Esophagus (tissue), 2 donors: ENCODE measurements at regions not wholly inside any gene's neighbourhood (a gene's known extent, or its start where the extent isn't known, plus 50 kb on each side); places are given as distances from the start of the nearest gene placed in this dataset.

Source experiments
- H3K27ac ChIP-seq, 2 donors: one replicate each; pipeline ENCODE4 v1.5.1; 2013; ENCODE audit warnings: low read depth in 2 of 2, mild to moderate bottlenecking in 2 of 2, inconsistent platforms in 1 of 2, low read length in 1 of 2, moderate library complexity in 1 of 2
- H3K27me3 ChIP-seq, 2 donors: one replicate each; pipeline ENCODE4 v1.6.1; 2013; ENCODE audit warnings: low read length in 2 of 2, control low read depth in 1 of 2, mild to moderate bottlenecking in 1 of 2; ENCODE audit not compliant: insufficient read depth in 2 of 2, control insufficient read depth in 1 of 2
- H3K36me3 ChIP-seq, 2 donors: one replicate each; pipeline ENCODE4 v1.6.1; 2013; ENCODE audit warnings: low read length in 1 of 2; ENCODE audit not compliant: control insufficient read depth in 2 of 2, insufficient read depth in 2 of 2
- H3K4me1 ChIP-seq, 2 donors: one replicate each; pipeline ENCODE4 v1.6.1; 2013; ENCODE audit warnings: low read length in 1 of 2; ENCODE audit not compliant: control insufficient read depth in 2 of 2, insufficient read depth in 2 of 2
- H3K4me3 ChIP-seq, 2 donors: one replicate each; pipeline ENCODE4 v1.5.1; 2013; ENCODE audit warnings: low read length in 2 of 2, mild to moderate bottlenecking in 2 of 2, low read depth in 1 of 2, moderate library complexity in 1 of 2
- H3K9me3 ChIP-seq, 2 donors: one replicate each; pipeline ENCODE4 v1.6.1; 2013; ENCODE audit warnings: mild to moderate bottlenecking in 2 of 2, low read depth in 1 of 2, low read length in 1 of 2, moderate library complexity in 1 of 2; ENCODE audit not compliant: control insufficient read depth in 2 of 2, insufficient read depth in 1 of 2
- WGBS, 2 donors: extraction: QIAGEN DNeasy Blood & Tissue Kit; methylation state at CpG; one replicate each; pipeline ENCODE4 v1.1.7; 2013; 5-methylcytosine and 5-hydroxymethylcytosine counted together
- donor health status: healthy with polysubstance abuse.
- donor health status: Bipolar disorder and iron deficiency.

- 42 to 67% methylated on average over 2 of the region's 2 CpGs for WGBS, 2 donors
- Histone ChIP-seq H3K27ac (no peak overlapping the region), H3K9me3 (peaks cover 27 to 50% of the 10 kb centered on the region in 2 donors)
These were observed 222.4 kb downstream of the TUBA3C start for GRCh38 chr13:18959229-18959628.

GRCh38 chr13:18956473-18957078 is 225.0 kb downstream of the TUBA3C start:
- H3K36me3 ChIP-seq = no peaks in the 10 kb centered on the region
- H3K4me1 ChIP-seq = no peaks in the 10 kb centered on the region
- H3K27me3 ChIP-seq = no peaks in the 10 kb centered on the region
- H3K27ac ChIP-seq = no peak overlapping the region
- 73 to 74% methylated on average over 4 of the region's 4 CpGs for WGBS, 2 donors
- peaks cover 30 to 56% of the 10 kb centered on the region in 2 donors for H3K9me3 ChIP-seq
- no peak overlapping the region for H3K4me3 ChIP-seq

More at GRCh38 chr13:18959229-18959628, 222.4 kb downstream of the TUBA3C start:
- Histone ChIP-seq H3K4me1 (no peaks in the 10 kb centered on the region), H3K36me3 (no peaks in the 10 kb centered on the region), H3K27me3 (no peaks in the 10 kb centered on the region), H3K4me3 (no peak overlapping the region)

DNA sequence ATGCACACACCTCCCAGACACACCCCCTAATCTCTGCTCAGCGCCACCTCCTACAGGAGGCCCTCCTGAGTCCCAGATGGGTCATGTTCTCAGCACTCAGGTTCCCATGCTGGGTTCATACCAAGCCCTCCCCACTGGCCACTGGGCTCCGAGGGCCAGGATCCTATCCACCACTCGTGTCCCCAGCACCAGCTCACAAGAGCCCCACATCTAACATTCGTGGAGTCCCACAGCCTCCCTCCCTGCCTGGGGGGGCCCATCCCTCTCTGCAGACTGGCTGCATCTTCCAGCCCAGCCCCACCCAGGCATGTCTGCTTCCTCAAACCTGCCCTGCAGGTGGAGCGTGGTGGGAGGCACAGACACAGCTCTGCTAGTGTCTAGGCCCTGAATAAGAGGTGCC is 227.4 kb downstream of the TUBA3C start:
- Histone ChIP-seq H3K27me3 (no peaks in the 10 kb centered on the region), H3K4me1 (no peaks in the 10 kb centered on the region), H3K36me3 (no peaks in the 10 kb centered on the region), H3K9me3 (peaks cover 19 to 49% of the 10 kb centered on the region in 2 donors), H3K4me3 (no peak overlapping the region), H3K27ac (no peak overlapping the region)
- WGBS, 2 donors = 63 to 67% methylated on average over 5 of the region's 5 CpGs

DNA sequence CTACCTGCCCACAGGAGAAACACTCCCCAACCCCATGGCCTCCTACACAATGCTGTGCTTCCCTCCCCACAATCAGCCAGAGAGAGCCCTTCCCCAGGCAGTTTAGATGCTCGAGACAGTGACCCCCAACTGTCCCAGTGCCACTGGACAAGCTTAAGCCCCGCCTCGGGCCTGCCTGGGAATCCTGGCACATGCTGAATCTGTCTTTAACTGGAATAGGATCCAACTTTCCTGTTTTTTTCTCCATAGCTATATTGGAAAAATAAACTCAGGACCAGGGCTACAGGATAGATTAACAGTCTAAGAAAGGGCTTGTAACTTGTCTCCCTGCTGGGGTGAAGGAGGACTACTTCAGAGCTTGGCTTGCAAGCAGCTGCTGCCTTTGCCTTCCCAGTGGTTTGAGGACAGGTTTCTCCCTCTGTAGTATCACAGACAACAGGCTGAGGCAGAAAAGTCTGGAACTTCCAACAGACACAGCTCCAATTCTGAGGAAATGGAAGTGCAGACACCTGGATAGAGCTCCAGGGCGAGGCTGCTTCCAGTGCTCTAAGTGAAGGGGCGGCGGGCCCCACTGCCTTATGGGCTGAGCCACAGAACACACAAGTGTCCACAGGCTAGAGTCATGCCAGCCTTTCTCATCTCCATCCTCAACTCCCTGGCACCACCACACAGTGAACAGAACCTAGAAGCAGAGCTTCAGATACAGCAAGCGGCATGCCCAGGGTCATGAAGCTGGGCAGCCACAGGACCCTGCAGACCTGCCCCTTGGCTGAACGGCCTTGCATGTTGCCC is 228.3 kb downstream of the TUBA3C start:
- WGBS, 2 donors = 63 to 67% methylated on average over 8 of the region's 8 CpGs

DNA sequence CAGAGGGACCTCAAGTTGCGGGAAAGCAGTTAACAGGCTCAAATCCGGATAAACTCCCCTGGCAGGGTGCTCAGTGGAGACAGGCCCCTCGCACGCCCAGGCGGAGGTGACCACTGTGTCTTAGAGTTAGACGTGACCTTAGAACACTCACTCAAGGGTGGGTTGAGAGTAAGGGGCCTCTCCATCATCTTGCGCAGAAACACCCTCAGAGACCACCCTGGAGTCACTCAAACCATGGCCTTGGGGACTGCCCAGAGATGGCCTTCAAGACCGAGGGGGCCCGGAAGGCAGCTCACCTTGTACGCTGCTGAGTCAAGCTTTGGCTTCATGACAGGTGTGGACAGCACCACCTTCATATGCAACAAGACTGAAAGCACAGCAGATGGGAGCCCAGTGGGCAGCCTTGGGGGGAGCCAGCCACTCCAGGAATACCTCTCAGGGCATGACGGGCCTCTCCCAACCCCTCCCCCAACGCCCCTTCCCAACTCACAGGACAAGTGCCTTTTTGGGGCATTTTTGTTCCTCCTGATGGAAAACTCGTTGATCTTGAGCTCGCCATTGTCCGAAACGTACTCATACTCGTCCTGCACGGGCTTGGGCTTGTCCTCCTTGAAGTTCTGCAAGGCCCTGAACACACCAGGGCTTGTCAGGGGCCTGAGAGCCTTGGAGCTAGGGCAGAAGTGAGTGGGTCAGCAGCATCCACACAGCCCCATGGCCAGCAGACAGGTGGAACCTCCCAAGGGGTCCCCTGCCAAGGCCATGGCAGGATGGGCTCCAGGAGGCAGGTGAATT is 229.2 kb downstream of the TUBA3C start:
- 76 to 79% methylated on average over 18 of the region's 18 CpGs for WGBS, 2 donors
- Histone ChIP-seq H3K4me1 (no peaks in the 10 kb centered on the region), H3K36me3 (no peaks in the 10 kb centered on the region), H3K27me3 (no peaks in the 10 kb centered on the region), H3K4me3 (no peak overlapping the region), H3K27ac (no peak overlapping the region), H3K9me3 (peaks cover 9 to 48% of the 10 kb centered on the region in 2 donors)

More for the DNA sequence above, 228.3 kb downstream of the TUBA3C start:
- no peaks in the 10 kb centered on the region for H3K4me1 ChIP-seq
- no peak overlapping the region for H3K27ac ChIP-seq
- H3K36me3 ChIP-seq = no peaks in the 10 kb centered on the region
- H3K27me3 ChIP-seq = no peaks in the 10 kb centered on the region
- peaks cover 10 to 49% of the 10 kb centered on the region in 2 donors for H3K9me3 ChIP-seq
- peak overlapping the region in 1 of 2 donors; percentile 2 for H3K4me3 ChIP-seq

GRCh38 chr13:18951412-18951811 is 230.2 kb downstream of the TUBA3C start:
- Histone ChIP-seq H3K4me1 (no peaks in the 10 kb centered on the region), H3K4me3 (no peak overlapping the region), H3K36me3 (no peaks in the 10 kb centered on the region), H3K27me3 (no peaks in the 10 kb centered on the region), H3K27ac (no peak overlapping the region), H3K9me3 (peaks cover 9 to 45% of the 10 kb centered on the region in 2 donors)
- WGBS, 2 donors = 95 to 96% methylated on average over 13 of the region's 13 CpGs

- H3K4me3 ChIP-seq = no peak overlapping the region
- peaks cover 9 to 40% of the 10 kb centered on the region in 2 donors for H3K9me3 ChIP-seq
- no peaks in the 10 kb centered on the region for H3K27me3 ChIP-seq
- no peaks in the 10 kb centered on the region for H3K4me1 ChIP-seq
- no peak overlapping the region for H3K27ac ChIP-seq
- no peaks in the 10 kb centered on the region for H3K36me3 ChIP-seq
- 85% methylated on average over 7 of the region's 7 CpGs for WGBS, 2 donors
These were observed 231.7 kb downstream of the TUBA3C start for GRCh38 chr13:18949970-18950369.

- H3K4me1 ChIP-seq = no peaks in the 10 kb centered on the region
- peaks cover 8 to 41% of the 10 kb centered on the region in 2 donors for H3K9me3 ChIP-seq
- WGBS, 2 donors = 62 to 63% methylated on average over 9 of the region's 9 CpGs
- no peaks in the 10 kb centered on the region for H3K27me3 ChIP-seq
- no peak overlapping the region for H3K27ac ChIP-seq
- no peaks in the 10 kb centered on the region for H3K36me3 ChIP-seq
- H3K4me3 ChIP-seq = no peak overlapping the region
These were observed 232.2 kb downstream of the TUBA3C start for GRCh38 chr13:18949489-18949761.

GRCh38 chr13:18948664-18949488 is 232.7 kb downstream of the TUBA3C start:
- peaks cover 4 to 43% of the 10 kb centered on the region in 2 donors for H3K9me3 ChIP-seq
- no peak overlapping the region for H3K4me3 ChIP-seq
- no peaks in the 10 kb centered on the region for H3K4me1 ChIP-seq
- H3K27ac ChIP-seq = no peak overlapping the region
- no peaks in the 10 kb centered on the region for H3K27me3 ChIP-seq
- no peaks in the 10 kb centered on the region for H3K36me3 ChIP-seq
- WGBS, 2 donors = 83 to 84% methylated on average over 19 of the region's 19 CpGs
